HG03103 (cell line): ENCODE measurements at regions not wholly inside any gene's neighbourhood (a gene's known extent, or its start where the extent isn't known, plus 50 kb on each side); places are given as distances from the start of the nearest gene placed in this dataset.
A peak's percentile ranks its signal among the peaks of the same experiment; 100 is the strongest.

Experiments used
- ATAC-seq: cut with Tn5 transposase; IDR thresholded peaks from one replicate; pipeline ENCODE4 v1.9.1; 2021; ENCODE audit warnings: low read depth; ENCODE audit not compliant: unreplicated experiment

GRCh38 chr3:41073190-41073589 lies 126.1 kb upstream of the CTNNB1 start:
- no peak for ATAC-seq

- no peak for ATAC-seq
These were observed 123.3 kb upstream of the CTNNB1 start for GRCh38 chr3:41075975-41076374.

GRCh38 chr3:41076399-41076798 lies 122.9 kb upstream of the CTNNB1 start:
- ATAC-seq = no peak

- no peak for ATAC-seq
These were observed 119.2 kb upstream of the CTNNB1 start for GRCh38 chr3:41080141-41080540.

GRCh38 chr3:41088882-41089281 lies 110.4 kb upstream of the CTNNB1 start:
- ATAC-seq = no peak

GRCh38 chr3:41089566-41089965 lies 109.7 kb upstream of the CTNNB1 start:
- ATAC-seq = no peak

GRCh38 chr3:41092844-41093243 lies 106.5 kb upstream of the CTNNB1 start:
- no peak for ATAC-seq

GRCh38 chr3:41093476-41093875 lies 105.8 kb upstream of the CTNNB1 start:
- peak; percentile 58 for ATAC-seq

GRCh38 chr3:41094351-41094750 lies 105.0 kb upstream of the CTNNB1 start:
- no peak for ATAC-seq

GRCh38 chr3:41095702-41096101 lies 103.6 kb upstream of the CTNNB1 start:
- ATAC-seq = no peak

GRCh38 chr3:41097896-41098496 lies 101.3 kb upstream of the CTNNB1 start:
- ATAC-seq = no peak

GRCh38 chr3:41101231-41101630 lies 98.1 kb upstream of the CTNNB1 start:
- ATAC-seq = no peak

- no peak for ATAC-seq
These were observed 97.2 kb upstream of the CTNNB1 start for GRCh38 chr3:41102053-41102556.

- no peak for ATAC-seq
These were observed 96.6 kb upstream of the CTNNB1 start for GRCh38 chr3:41102750-41103149.

- ATAC-seq = no peak
These were observed 96.1 kb upstream of the CTNNB1 start for GRCh38 chr3:41103200-41103599.

- no peak for ATAC-seq
These were observed 95.2 kb upstream of the CTNNB1 start for GRCh38 chr3:41104147-41104546.

- no peak for ATAC-seq
These were observed 92.6 kb upstream of the CTNNB1 start for GRCh38 chr3:41106691-41107090.

- no peak for ATAC-seq
These were observed 88.3 kb upstream of the CTNNB1 start for GRCh38 chr3:41111011-41111410.

- no peak for ATAC-seq
These were observed 86.8 kb upstream of the CTNNB1 start for GRCh38 chr3:41112466-41112865.

GRCh38 chr3:41115069-41115468 lies 84.2 kb upstream of the CTNNB1 start:
- ATAC-seq = no peak

GRCh38 chr3:41116851-41117250 lies 82.5 kb upstream of the CTNNB1 start:
- no peak for ATAC-seq

- ATAC-seq = peak; percentile 94
These were observed 81.9 kb upstream of the CTNNB1 start for GRCh38 chr3:41117398-41117870.
